ENCODE measurements at regions not wholly inside any gene's neighbourhood (a gene's known extent, or its start where the extent isn't known, plus 50 kb on each side); places are given as distances from the start of the nearest gene placed in this dataset.

- H3K9ac ChIP-seq = no peak overlapping the region
- no peak overlapping the region for H3K4me3 ChIP-seq (ENCODE audit: low read depth in 2 of 2, low read length in 1 of 2)
- H3K36me3 ChIP-seq (replicated peaks in 1 of 2; ENCODE audit: control insufficient read depth in 1 of 2, insufficient read depth in 2 of 2, low read length in 1 of 2) = no peaks in the 10 kb centered on the region
- H3K4me1 ChIP-seq (ENCODE audit: control insufficient read depth in 1 of 2, insufficient read depth in 2 of 2, low read depth in 1 of 2, low read length in 1 of 2) = no peaks in the 10 kb centered on the region; a peak in 1 of 4 replicates
- H3K27ac ChIP-seq (ENCODE audit: low read depth in 2 of 2, low read length in 1 of 2) = peak overlapping the region in 1 of 2 experiments; percentile 56; a peak in 1 of 4 replicates
- no peaks in the 10 kb centered on the region for H4K20me1 ChIP-seq (ENCODE audit: insufficient read depth)
- no peaks in the 10 kb centered on the region for H3F3A ChIP-seq (replicated peaks; ENCODE audit: insufficient read depth)
- no peaks in the 10 kb centered on the region for H3K79me2 ChIP-seq (ENCODE audit: insufficient read depth)
- H3K4me2 ChIP-seq = no peak overlapping the region
- H3K9me2 ChIP-seq = no peaks in the 10 kb centered on the region
- WGBS (ENCODE audit: low lambda C conversion rate) = 67% methylated on average over 1 of the region's 1 CpG
- CTCF ChIA-PET = interaction anchor here (1.0 kb wide), 1 partner anchor 81 kb away, joined by 3 read pairs; no protein-coding TSS in a partner anchor
- DNase-seq = no peak
- H3K27me3 ChIP-seq (ENCODE audit: insufficient read depth) = 0 out of 2 replicates have a peak, but pooled peaks cover under 1% of the 10 kb centered on the region
- TF ChIP-seq IRF3 (IDR thresholded peaks at IDR 0.05; ENCODE audit: low read depth, low read length) (no peak), EP300 (IDR thresholded peaks at IDR 0.05; ENCODE audit: borderline replicate concordance in 1 of 2, low read depth in 1 of 2, low read length in 1 of 2) (no peak), ELF1 (IDR thresholded peaks at IDR 0.05) (no peak), MEF2A (IDR thresholded peaks at IDR 0.05; ENCODE audit: borderline replicate concordance, low read depth) (no peak), CHD2 (IDR thresholded peaks at IDR 0.05; ENCODE audit: low read length, partially characterized antibody) (no peak), MXI1 (IDR thresholded peaks at IDR 0.05; ENCODE audit: low read depth, low read length) (no peak), FOXJ3 (CRISPR knock-in tag; IDR thresholded peaks at IDR 0.05) (no peak), ZBTB33 (IDR thresholded peaks at IDR 0.05; ENCODE audit: borderline replicate concordance, low read depth) (no peak), POLR2AphosphoS5 (IDR thresholded peaks at IDR 0.05; ENCODE audit: low read depth, low read length) (no peak), GATA2 (CRISPR knock-in tag; IDR thresholded peaks at IDR 0.05) (no peak), PBX3 (IDR thresholded peaks at IDR 0.05) (no peak), MAX (IDR thresholded peaks at IDR 0.05; ENCODE audit: low read depth) (no peak), CTCF (IDR thresholded peaks at IDR 0.05) (no peak), GABPA (IDR thresholded peaks at IDR 0.05; ENCODE audit: low read depth) (no peak), SMC3 (IDR thresholded peaks at IDR 0.05; ENCODE audit: low read depth, low read length) (no peak), NRF1 (IDR thresholded peaks at IDR 0.05; ENCODE audit: low read depth, low read length) (no peak), FOSL2 (IDR thresholded peaks at IDR 0.05; ENCODE audit: borderline replicate concordance, low read depth) (no peak), RFX5 (IDR thresholded peaks at IDR 0.05; ENCODE audit: low read length) (no peak), NFIC (IDR thresholded peaks at IDR 0.05; ENCODE audit: borderline replicate concordance) (no peak), SIN3A (IDR thresholded peaks at IDR 0.05; ENCODE audit: borderline replicate concordance, low read depth, low read length) (no peak)
- no peaks in the 10 kb centered on the region for H3K9me3 ChIP-seq
- peak overlapping the region; percentile 61 for H2AFZ ChIP-seq (ENCODE audit: low read depth)
- POLR2A ChIA-PET = no interaction called here
Observed at GRCh38 chr4:54400188-54400587, 171.1 kb downstream of the PDGFRA start.
